HepG2 (cell line): ENCODE measurements at regions not wholly inside any gene's neighbourhood (a gene's known extent, or its start where the extent isn't known, plus 50 kb on each side); places are given as distances from the start of the nearest gene placed in this dataset.
"Not testable (repeated sequence)": the region's sequence is repeated elsewhere in the genome, so short reads cannot be mapped to it uniquely, and the experiment has no call there.

Experiments
- ATAC-seq: fragments of 200-7000 bp; cut with Tn5 transposase; 3 replicates; pipeline ENCODE4 v1.9.1; 2020; ENCODE audit warnings: mild to moderate bottlenecking, moderate library complexity
- BruUV-seq: library from RNA; stranded (reverse); fragments of 400-500 nt; replicated peaks from 2 replicates; lab custom pipeline; 2021; lab: Mats Ljungman, UMichigan
- CTCF ChIA-PET: fragments of 300-600 bp; formaldehyde crosslinking; extraction: SDS; loops from one replicate; lab custom pipeline; 2021; ENCODE audit warnings: low total read pairs, inconsistent platforms, low intra/inter-chr PET ratio; lab: Yijun Ruan, JAX
- POLR2A ChIA-PET: fragments of 350-600 bp; sonication (Branson Sonifier 250); formaldehyde crosslinking; loops from one replicate; lab custom pipeline; 2020; ENCODE audit warnings: antibody characterized with exemption, inconsistent platforms; lab: Yijun Ruan, JAX
- DNase-seq: peaks from one replicate; pipeline ENCODE4 v3.0.0-alpha.2; 2015; ENCODE audit warnings: low spot score
- FAIRE-seq: peaks from 3 replicates; lab custom pipeline; 2011; peaks lifted over from hg19 to GRCh38; lab: Jason Lieb, UNC
- H2AFZ ChIP-seq: one replicate; pipeline ENCODE4 v1.6.1; 2011; ENCODE audit warnings: low read length, inconsistent platforms
- H3K27ac ChIP-seq: fragments of 300-600 bp; 3 replicates; pipeline ENCODE4 v1.8.0; 2011; ENCODE audit warnings: mixed run types, mild to moderate bottlenecking, mixed read lengths, low read length, inconsistent platforms; ENCODE audit not compliant: insufficient read depth; ENCODE audit errors: extremely low read length
- H3K27me3 ChIP-seq, 2 experiments: fragments of 200-600 bp in 1 of 2; 2 replicates in 1 of 2; 3 replicates in 1 of 2; pipeline versions ENCODE4 v1.6.0 to v1.8.0; 2011; ENCODE audit warnings: low read length in 2 of 2, mild to moderate bottlenecking in 2 of 2, moderate library complexity in 2 of 2, inconsistent platforms in 1 of 2; ENCODE audit not compliant: insufficient read depth in 2 of 2, control insufficient read depth in 1 of 2
- H3K36me3 ChIP-seq, 2 experiments: fragments of 200-600 bp in 1 of 2; replicated peaks in 1 of 2; 2 replicates in 1 of 2; 3 replicates in 1 of 2; pipeline versions ENCODE4 v1.5.1 to v1.8.0; 2011; ENCODE audit warnings: low read length in 2 of 2, inconsistent platforms in 1 of 2; ENCODE audit not compliant: insufficient read depth in 2 of 2, control insufficient read depth in 1 of 2
- H3K4me1 ChIP-seq: 2 replicates; pipeline ENCODE4 v1.5.1; 2012; ENCODE audit warnings: low read length, inconsistent platforms; ENCODE audit not compliant: insufficient read depth
- H3K4me2 ChIP-seq: 2 replicates; pipeline ENCODE4 v1.6.0; 2011; ENCODE audit warnings: low read depth, low read length, inconsistent platforms
- H3K4me3 ChIP-seq, 3 experiments: fragments of 200-600 bp in 1 of 3; sonication (generic), shearing (Covaris generic) in 1 of 3; replicated peaks in 1 of 3; 2 replicates each; pipeline ENCODE4 v1.5.1; 2011 to 2016; ENCODE audit warnings: low read length in 3 of 3, inconsistent platforms in 2 of 3, low read depth in 2 of 3, mild to moderate bottlenecking in 2 of 3, control low read depth in 1 of 3, mixed read lengths in 1 of 3; ENCODE audit not compliant: insufficient read depth in 1 of 3
- H3K79me2 ChIP-seq: one replicate; pipeline ENCODE4 v1.6.1; 2011; ENCODE audit warnings: low read length, inconsistent platforms; ENCODE audit not compliant: insufficient read depth
- H3K9ac ChIP-seq: 2 replicates; pipeline ENCODE4 v1.6.0; 2011; ENCODE audit warnings: mild to moderate bottlenecking, low read depth, low read length, inconsistent platforms; ENCODE audit not compliant: insufficient read depth
- H3K9me3 ChIP-seq: 2 replicates; pipeline ENCODE4 v1.5.1; 2012; ENCODE audit warnings: mild to moderate bottlenecking, low read length
- H4K20me1 ChIP-seq: 2 replicates; pipeline ENCODE4 v1.6.0; 2011; ENCODE audit warnings: inconsistent platforms, mild to moderate bottlenecking, low read length, moderate library complexity; ENCODE audit not compliant: insufficient read depth
- WGBS: methylation state at CpG from one replicate; pipeline ENCODE4 v1.1.6; 2017; ENCODE audit warnings: low lambda C conversion rate; 5-methylcytosine and 5-hydroxymethylcytosine counted together
- in situ Hi-C: cut with HindIII; loops from 2 replicates; pipeline ENCODE4 v1.10.0; 2017; ENCODE audit warnings: low pct_unique_long_range_greater_than_20kb; ENCODE audit not compliant: extremely low pct_ligation_motif_present
- intact Hi-C: fragments of 100-400 bp; cut with micrococcal nuclease; formaldehyde crosslinking; loops from one replicate; pipeline ENCODE4 v1.10.0; 2022; ENCODE audit not compliant: unreplicated experiment

GRCh38 chr9:42338275-42338674 lies 154.8 kb downstream of the SPATA31A6 start:
- intact Hi-C loops, BruUV-seq, H3K79me2 ChIP-seq, H3K27me3 ChIP-seq, H4K20me1 ChIP-seq, H3K4me3 ChIP-seq, POLR2A ChIA-PET, H3K9me3 ChIP-seq, in situ Hi-C loops, H3K9ac ChIP-seq, H3K36me3 ChIP-seq, H2AFZ ChIP-seq, DNase-seq, ATAC-seq, H3K4me2 ChIP-seq, FAIRE-seq, H3K27ac ChIP-seq, H3K4me1 ChIP-seq, CTCF ChIA-PET: not testable (repeated sequence)
- WGBS: 37% methylated on average over 4 of the region's 4 CpGs

- H3K27ac ChIP-seq, ATAC-seq, H3K36me3 ChIP-seq, FAIRE-seq, H3K4me2 ChIP-seq, H3K4me3 ChIP-seq, H2AFZ ChIP-seq, in situ Hi-C loops, H3K79me2 ChIP-seq, CTCF ChIA-PET, H3K27me3 ChIP-seq, DNase-seq, BruUV-seq, H3K9me3 ChIP-seq, H3K4me1 ChIP-seq, POLR2A ChIA-PET, intact Hi-C loops, H3K9ac ChIP-seq, H4K20me1 ChIP-seq: not testable (repeated sequence)
- WGBS: 0% methylated on average over 2 of the region's 2 CpGs
Measured at GRCh38 chr9:42339671-42340434, 156.4 kb downstream of the SPATA31A6 start.

- DNase-seq, H3K4me2 ChIP-seq, H3K4me1 ChIP-seq, H4K20me1 ChIP-seq, H2AFZ ChIP-seq, FAIRE-seq, H3K27ac ChIP-seq, H3K4me3 ChIP-seq, POLR2A ChIA-PET, BruUV-seq, ATAC-seq, CTCF ChIA-PET, in situ Hi-C loops, H3K9ac ChIP-seq, H3K27me3 ChIP-seq, H3K36me3 ChIP-seq, H3K9me3 ChIP-seq, H3K79me2 ChIP-seq, intact Hi-C loops: not testable (repeated sequence)
Measured at GRCh38 chr9:42340435-42340723, 156.9 kb downstream of the SPATA31A6 start.

GRCh38 chr9:42341860-42342259 lies 158.4 kb downstream of the SPATA31A6 start:
- H3K27me3 ChIP-seq, H2AFZ ChIP-seq, H4K20me1 ChIP-seq, DNase-seq, ATAC-seq, H3K9me3 ChIP-seq, H3K36me3 ChIP-seq, H3K9ac ChIP-seq, H3K4me2 ChIP-seq, H3K4me3 ChIP-seq, CTCF ChIA-PET, H3K4me1 ChIP-seq, intact Hi-C loops, H3K79me2 ChIP-seq, FAIRE-seq, in situ Hi-C loops, POLR2A ChIA-PET, BruUV-seq, H3K27ac ChIP-seq: not testable (repeated sequence)
- 18% methylated on average over 7 of the region's 7 CpGs for WGBS
